GM12864 (cell line): ENCODE measurements at regions not wholly inside any gene's neighbourhood (a gene's known extent, or its start where the extent isn't known, plus 50 kb on each side); places are given as distances from the start of the nearest gene placed in this dataset.
"Not testable (repeated sequence)": the region's sequence is repeated elsewhere in the genome, so short reads cannot be mapped to it uniquely, and the experiment has no call there.

ENCODE experiments used
- DNase-seq: peaks from one replicate; pipeline ENCODE4 v3.0.0-alpha.2; 2011; ENCODE audit warnings: low read depth
- H3K4me3 ChIP-seq: 2 replicates; pipeline ENCODE4 v1.5.1; 2011; ENCODE audit warnings: mild to moderate bottlenecking, low read depth, low read length, control low read depth
- TF ChIP-seq, protein P1 (sequence below): IDR thresholded peaks from 2 replicates; pipeline ENCODE4 v1.5.1; 2011; ENCODE audit warnings: low read depth, mild to moderate bottlenecking, moderate library complexity, low read length, control low read depth, inconsistent platforms; ENCODE audit errors: missing control alignments

- TF ChIP-seq, protein P1, sequence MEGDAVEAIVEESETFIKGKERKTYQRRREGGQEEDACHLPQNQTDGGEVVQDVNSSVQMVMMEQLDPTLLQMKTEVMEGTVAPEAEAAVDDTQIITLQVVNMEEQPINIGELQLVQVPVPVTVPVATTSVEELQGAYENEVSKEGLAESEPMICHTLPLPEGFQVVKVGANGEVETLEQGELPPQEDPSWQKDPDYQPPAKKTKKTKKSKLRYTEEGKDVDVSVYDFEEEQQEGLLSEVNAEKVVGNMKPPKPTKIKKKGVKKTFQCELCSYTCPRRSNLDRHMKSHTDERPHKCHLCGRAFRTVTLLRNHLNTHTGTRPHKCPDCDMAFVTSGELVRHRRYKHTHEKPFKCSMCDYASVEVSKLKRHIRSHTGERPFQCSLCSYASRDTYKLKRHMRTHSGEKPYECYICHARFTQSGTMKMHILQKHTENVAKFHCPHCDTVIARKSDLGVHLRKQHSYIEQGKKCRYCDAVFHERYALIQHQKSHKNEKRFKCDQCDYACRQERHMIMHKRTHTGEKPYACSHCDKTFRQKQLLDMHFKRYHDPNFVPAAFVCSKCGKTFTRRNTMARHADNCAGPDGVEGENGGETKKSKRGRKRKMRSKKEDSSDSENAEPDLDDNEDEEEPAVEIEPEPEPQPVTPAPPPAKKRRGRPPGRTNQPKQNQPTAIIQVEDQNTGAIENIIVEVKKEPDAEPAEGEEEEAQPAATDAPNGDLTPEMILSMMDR = no peak
- no peak for DNase-seq
These were observed 184.9 kb upstream of the OR13F1 start for GRCh38 chr9:104319198-104319597.

GRCh38 chr9:104319685-104320084 is 184.4 kb upstream of the OR13F1 start:
- H3K4me3 ChIP-seq = no peak overlapping the region
- TF ChIP-seq, protein P1 = no peak
- DNase-seq = no peak

More at GRCh38 chr9:104319198-104319597, 184.9 kb upstream of the OR13F1 start:
- no peak overlapping the region for H3K4me3 ChIP-seq

GRCh38 chr9:104322596-104322995 is 181.5 kb upstream of the OR13F1 start:
- no peak overlapping the region for H3K4me3 ChIP-seq
- TF ChIP-seq, protein P1 = no peak
- DNase-seq = no peak

GRCh38 chr9:104323967-104324694 is 179.9 kb upstream of the OR13F1 start:
- DNase-seq = not testable (repeated sequence)

GRCh38 chr9:104326912-104327311 is 177.2 kb upstream of the OR13F1 start:
- TF ChIP-seq, protein P1 = no peak
- H3K4me3 ChIP-seq = no peak overlapping the region
- no peak for DNase-seq

More at GRCh38 chr9:104323967-104324694, 179.9 kb upstream of the OR13F1 start:
- not testable (repeated sequence) for H3K4me3 ChIP-seq

DNA sequence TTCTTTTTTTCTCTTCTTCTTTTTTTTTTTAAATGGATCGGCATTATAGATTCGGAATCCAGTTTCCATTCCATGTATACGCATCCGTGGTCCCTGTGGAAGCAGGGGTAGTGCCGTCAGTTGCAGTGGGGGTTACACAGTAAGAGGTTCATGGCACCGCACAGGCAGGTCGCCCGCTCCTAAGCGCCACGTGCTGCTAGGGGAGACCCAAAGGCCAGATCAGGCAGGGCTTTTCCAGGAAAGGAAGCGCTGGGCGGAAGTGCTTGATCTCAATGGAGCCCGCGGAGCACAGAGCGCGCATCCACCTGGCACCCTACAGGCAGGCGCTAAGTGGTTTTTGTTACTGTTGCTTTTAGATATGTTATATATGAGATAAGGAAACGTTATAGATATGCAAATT is 174.8 kb upstream of the OR13F1 start:
- DNase-seq = no peak
- TF ChIP-seq, protein P1 = no peak
- H3K4me3 ChIP-seq = no peak overlapping the region

- no peak for DNase-seq
- TF ChIP-seq, protein P1 = no peak
- no peak overlapping the region for H3K4me3 ChIP-seq
These were observed 173.2 kb upstream of the OR13F1 start for GRCh38 chr9:104330841-104331240.
